ENCODE measurements at regions not wholly inside any gene's neighbourhood (a gene's known extent, or its start where the extent isn't known, plus 50 kb on each side); places are given as distances from the start of the nearest gene placed in this dataset.

- TF ChIP-seq SETDB1 (CRISPR knock-in tag; IDR thresholded peaks at IDR 0.05; ENCODE audit: borderline replicate concordance) (no peak), ZNF556 (CRISPR knock-in tag; IDR thresholded peaks at IDR 0.05; ENCODE audit: borderline replicate concordance) (no peak)
- no peak overlapping the region for H3K9ac ChIP-seq (ENCODE audit: insufficient read depth, low read depth, low read length)
- intact Hi-C loops (cut with micrococcal nuclease; ENCODE audit: unreplicated experiment) (loop anchor here (10.0 kb wide), 1 partner anchor 59 kb away; no protein-coding TSS in a partner anchor), in situ Hi-C loops (cut with HindIII; ENCODE audit: extremely low pct_ligation_motif_present, low pct_unique_long_range_greater_than_20kb) (no loop called here)
- H3K27ac ChIP-seq (ENCODE audit: extremely low read length, insufficient read depth, low read length), result no peak overlapping the region
- no peak overlapping the region for H3K4me3 ChIP-seq (replicated peaks in 1 of 3; ENCODE audit: insufficient read depth in 1 of 3, low read depth in 2 of 3, low read length in 3 of 3)
- ChIA-PET POLR2A (no interaction called here), CTCF (ENCODE audit: low intra/inter-chr PET ratio, low total read pairs) (no interaction called here)
- no peak overlapping the region for H3K4me2 ChIP-seq (ENCODE audit: low read depth, low read length)
- FAIRE-seq (no peak), ATAC-seq (no peak), DNase-seq (ENCODE audit: low spot score) (no peak)
- no TSS peak for BruUV-seq (replicated peaks)
- no peaks in the 10 kb centered on the region for H3K9me3 ChIP-seq (ENCODE audit: low read length)
- no peaks in the 10 kb centered on the region for H3K27me3 ChIP-seq (ENCODE audit: control insufficient read depth in 1 of 2, insufficient read depth in 2 of 2, low read length in 2 of 2)
- no peak overlapping the region for H2AFZ ChIP-seq (ENCODE audit: low read length)
- no peaks in the 10 kb centered on the region for H3K4me1 ChIP-seq (ENCODE audit: insufficient read depth, low read length)
- no peaks in the 10 kb centered on the region for H3K79me2 ChIP-seq (ENCODE audit: insufficient read depth, low read length)
- H4K20me1 ChIP-seq (ENCODE audit: insufficient read depth, low read length), result no peaks in the 10 kb centered on the region
- whole genome bisulfite sequencing (ENCODE audit: low lambda C conversion rate), result 5% methylated on average over 1 of the region's 1 CpG
- no peaks in the 10 kb centered on the region for H3K36me3 ChIP-seq (replicated peaks in 1 of 2; ENCODE audit: control insufficient read depth in 1 of 2, insufficient read depth in 2 of 2, low read length in 2 of 2)
Observed at GRCh38 chr11:79834015-79834414, 393.2 kb upstream of the TENM4 start.

- BruUV-seq (replicated peaks), result no TSS peak
- intact Hi-C loops (cut with micrococcal nuclease; ENCODE audit: unreplicated experiment) (loop anchor here (10.0 kb wide), 1 partner anchor 56 kb away; no protein-coding TSS in a partner anchor), in situ Hi-C loops (cut with HindIII; ENCODE audit: extremely low pct_ligation_motif_present, low pct_unique_long_range_greater_than_20kb) (no loop called here)
- no peak overlapping the region for H3K27ac ChIP-seq (ENCODE audit: extremely low read length, insufficient read depth, low read length)
- H3K4me2 ChIP-seq (ENCODE audit: low read depth, low read length), result no peak overlapping the region
- TF ChIP-seq NR2F2 (IDR thresholded peaks at IDR 0.05; ENCODE audit: borderline replicate concordance, low read depth) (no peak), ZNF644 (CRISPR knock-in tag; IDR thresholded peaks at IDR 0.05; ENCODE audit: low read depth) (no peak), ZFX (CRISPR knock-in tag; IDR thresholded peaks at IDR 0.05; ENCODE audit: low read depth) (no peak), ZNF580 (CRISPR knock-in tag; IDR thresholded peaks at IDR 0.05; ENCODE audit: borderline replicate concordance, low read depth) (no peak), ZFP41 (CRISPR knock-in tag; IDR thresholded peaks at IDR 0.05; ENCODE audit: borderline replicate concordance) (no peak), PITX1 (CRISPR knock-in tag; IDR thresholded peaks at IDR 0.05) (no peak), CREB1 (IDR thresholded peaks at IDR 0.05) (no peak), CREB1 (CRISPR knock-in tag; IDR thresholded peaks at IDR 0.05) (no peak), ZNF567 (CRISPR knock-in tag; IDR thresholded peaks at IDR 0.05; ENCODE audit: borderline replicate concordance) (no peak), ZBTB20 (CRISPR knock-in tag; IDR thresholded peaks at IDR 0.05; ENCODE audit: borderline replicate concordance, low read depth) (no peak), PAX8 (CRISPR knock-in tag; IDR thresholded peaks at IDR 0.05; ENCODE audit: borderline replicate concordance) (no peak), ZBTB49 (CRISPR knock-in tag; IDR thresholded peaks at IDR 0.05; ENCODE audit: borderline replicate concordance) (no peak), SAP130 (CRISPR knock-in tag; IDR thresholded peaks at IDR 0.05; ENCODE audit: low read depth) (no peak)
- H3K79me2 ChIP-seq (ENCODE audit: insufficient read depth, low read length), result no peaks in the 10 kb centered on the region
- whole genome bisulfite sequencing (ENCODE audit: low lambda C conversion rate), result 7% methylated on average over 3 of the region's 3 CpGs
- ChIA-PET CTCF (ENCODE audit: low intra/inter-chr PET ratio, low total read pairs) (no interaction called here), POLR2A (no interaction called here)
- ATAC-seq (no peak), FAIRE-seq (no peak), DNase-seq (ENCODE audit: low spot score) (no peak)
- no peak overlapping the region for H3K4me3 ChIP-seq (replicated peaks in 1 of 3; ENCODE audit: insufficient read depth in 1 of 3, low read depth in 2 of 3, low read length in 3 of 3)
- H3K9me3 ChIP-seq (ENCODE audit: low read length), result no peaks in the 10 kb centered on the region
- no peak overlapping the region for H2AFZ ChIP-seq (ENCODE audit: low read length)
- no peaks in the 10 kb centered on the region for H3K27me3 ChIP-seq (ENCODE audit: control insufficient read depth in 1 of 2, insufficient read depth in 2 of 2, low read length in 2 of 2)
- no peaks in the 10 kb centered on the region for H4K20me1 ChIP-seq (ENCODE audit: insufficient read depth, low read length)
- H3K9ac ChIP-seq (ENCODE audit: insufficient read depth, low read depth, low read length), result no peak overlapping the region
- H3K4me1 ChIP-seq (ENCODE audit: insufficient read depth, low read length), result no peaks in the 10 kb centered on the region
- H3K36me3 ChIP-seq (replicated peaks in 1 of 2; ENCODE audit: control insufficient read depth in 1 of 2, insufficient read depth in 2 of 2, low read length in 2 of 2), result no peaks in the 10 kb centered on the region
Observed at GRCh38 chr11:79830446-79830845, 389.6 kb upstream of the TENM4 start.
